ENCODE measurements at regions not wholly inside any gene's neighbourhood (a gene's known extent, or its start where the extent isn't known, plus 50 kb on each side); places are given as distances from the start of the nearest gene placed in this dataset.
"Not testable (repeated sequence)": the region's sequence is repeated elsewhere in the genome, so short reads cannot be mapped to it uniquely, and the experiment has no call there.

GRCh38 chr21:10384304-10384861 is 137.0 kb upstream of the TPTE start:
- intact Hi-C loops (cut with micrococcal nuclease; ENCODE audit: unreplicated experiment); H3K36me3 ChIP-seq (ENCODE audit: control insufficient read depth, insufficient read depth, low read length); H3K4me3 ChIP-seq (ENCODE audit: low read depth in 2 of 2, low read length in 2 of 2); ATAC-seq; H3K27me3 ChIP-seq (ENCODE audit: control insufficient read depth, insufficient read depth, low read length); in situ Hi-C loops (cut with HindIII; ENCODE audit: low pct_unique_long_range_greater_than_20kb, low sequenced_read_pairs); POLR2A ChIA-PET; H3K27ac ChIP-seq (ENCODE audit: low read length); H3K4me1 ChIP-seq (ENCODE audit: control insufficient read depth, insufficient read depth, low read length); BruUV-seq (replicated peaks); H3K9me3 ChIP-seq (ENCODE audit: control insufficient read depth, insufficient read depth, low read depth, low read length); DNase-seq (ENCODE audit: low read depth, low spot score); CTCF ChIA-PET: not testable (repeated sequence)

GRCh38 chr21:10385202-10385601 is 136.2 kb upstream of the TPTE start:
- intact Hi-C loops (cut with micrococcal nuclease; ENCODE audit: unreplicated experiment); H3K27ac ChIP-seq (ENCODE audit: low read length); in situ Hi-C loops (cut with HindIII; ENCODE audit: low pct_unique_long_range_greater_than_20kb, low sequenced_read_pairs); H3K4me1 ChIP-seq (ENCODE audit: control insufficient read depth, insufficient read depth, low read length); H3K36me3 ChIP-seq (ENCODE audit: control insufficient read depth, insufficient read depth, low read length); BruUV-seq (replicated peaks); ATAC-seq; H3K9me3 ChIP-seq (ENCODE audit: control insufficient read depth, insufficient read depth, low read depth, low read length); CTCF ChIA-PET; DNase-seq (ENCODE audit: low read depth, low spot score); H3K27me3 ChIP-seq (ENCODE audit: control insufficient read depth, insufficient read depth, low read length); POLR2A ChIA-PET; H3K4me3 ChIP-seq (ENCODE audit: low read depth in 2 of 2, low read length in 2 of 2): not testable (repeated sequence)

GRCh38 chr21:10385898-10386527 is 135.4 kb upstream of the TPTE start:
- H3K36me3 ChIP-seq (ENCODE audit: control insufficient read depth, insufficient read depth, low read length); CTCF ChIA-PET; ATAC-seq; H3K27ac ChIP-seq (ENCODE audit: low read length); H3K27me3 ChIP-seq (ENCODE audit: control insufficient read depth, insufficient read depth, low read length); POLR2A ChIA-PET; H3K4me1 ChIP-seq (ENCODE audit: control insufficient read depth, insufficient read depth, low read length); H3K4me3 ChIP-seq (ENCODE audit: low read depth in 2 of 2, low read length in 2 of 2); in situ Hi-C loops (cut with HindIII; ENCODE audit: low pct_unique_long_range_greater_than_20kb, low sequenced_read_pairs); BruUV-seq (replicated peaks); DNase-seq (ENCODE audit: low read depth, low spot score); H3K9me3 ChIP-seq (ENCODE audit: control insufficient read depth, insufficient read depth, low read depth, low read length); intact Hi-C loops (cut with micrococcal nuclease; ENCODE audit: unreplicated experiment): not testable (repeated sequence)

GRCh38 chr21:10387692-10388450 is 133.5 kb upstream of the TPTE start:
- H3K36me3 ChIP-seq (ENCODE audit: control insufficient read depth, insufficient read depth, low read length); ATAC-seq; DNase-seq (ENCODE audit: low read depth, low spot score); H3K4me1 ChIP-seq (ENCODE audit: control insufficient read depth, insufficient read depth, low read length); in situ Hi-C loops (cut with HindIII; ENCODE audit: low pct_unique_long_range_greater_than_20kb, low sequenced_read_pairs); BruUV-seq (replicated peaks); intact Hi-C loops (cut with micrococcal nuclease; ENCODE audit: unreplicated experiment); H3K27ac ChIP-seq (ENCODE audit: low read length); H3K9me3 ChIP-seq (ENCODE audit: control insufficient read depth, insufficient read depth, low read depth, low read length); H3K27me3 ChIP-seq (ENCODE audit: control insufficient read depth, insufficient read depth, low read length); CTCF ChIA-PET; H3K4me3 ChIP-seq (ENCODE audit: low read depth in 2 of 2, low read length in 2 of 2); POLR2A ChIA-PET: not testable (repeated sequence)

- H3K27me3 ChIP-seq (ENCODE audit: control insufficient read depth, insufficient read depth, low read length); H3K9me3 ChIP-seq (ENCODE audit: control insufficient read depth, insufficient read depth, low read depth, low read length); POLR2A ChIA-PET; H3K27ac ChIP-seq (ENCODE audit: low read length); ATAC-seq; BruUV-seq (replicated peaks); H3K36me3 ChIP-seq (ENCODE audit: control insufficient read depth, insufficient read depth, low read length); intact Hi-C loops (cut with micrococcal nuclease; ENCODE audit: unreplicated experiment); in situ Hi-C loops (cut with HindIII; ENCODE audit: low pct_unique_long_range_greater_than_20kb, low sequenced_read_pairs); DNase-seq (ENCODE audit: low read depth, low spot score); H3K4me1 ChIP-seq (ENCODE audit: control insufficient read depth, insufficient read depth, low read length); CTCF ChIA-PET; H3K4me3 ChIP-seq (ENCODE audit: low read depth in 2 of 2, low read length in 2 of 2): not testable (repeated sequence)
Measured at GRCh38 chr21:10388625-10389024, 132.8 kb upstream of the TPTE start.

GRCh38 chr21:10392301-10392700 is 129.1 kb upstream of the TPTE start:
- H3K27me3 ChIP-seq (ENCODE audit: control insufficient read depth, insufficient read depth, low read length); ATAC-seq; DNase-seq (ENCODE audit: low read depth, low spot score); H3K9me3 ChIP-seq (ENCODE audit: control insufficient read depth, insufficient read depth, low read depth, low read length); POLR2A ChIA-PET; H3K4me3 ChIP-seq (ENCODE audit: low read depth in 2 of 2, low read length in 2 of 2); intact Hi-C loops (cut with micrococcal nuclease; ENCODE audit: unreplicated experiment); BruUV-seq (replicated peaks); H3K27ac ChIP-seq (ENCODE audit: low read length); H3K4me1 ChIP-seq (ENCODE audit: control insufficient read depth, insufficient read depth, low read length); CTCF ChIA-PET; H3K36me3 ChIP-seq (ENCODE audit: control insufficient read depth, insufficient read depth, low read length); in situ Hi-C loops (cut with HindIII; ENCODE audit: low pct_unique_long_range_greater_than_20kb, low sequenced_read_pairs): not testable (repeated sequence)

GRCh38 chr21:10395963-10396362 is 125.4 kb upstream of the TPTE start:
- H3K27ac ChIP-seq (ENCODE audit: low read length); intact Hi-C loops (cut with micrococcal nuclease; ENCODE audit: unreplicated experiment); H3K4me1 ChIP-seq (ENCODE audit: control insufficient read depth, insufficient read depth, low read length); in situ Hi-C loops (cut with HindIII; ENCODE audit: low pct_unique_long_range_greater_than_20kb, low sequenced_read_pairs); CTCF ChIA-PET; H3K4me3 ChIP-seq (ENCODE audit: low read depth in 2 of 2, low read length in 2 of 2); ATAC-seq; POLR2A ChIA-PET; BruUV-seq (replicated peaks); H3K9me3 ChIP-seq (ENCODE audit: control insufficient read depth, insufficient read depth, low read depth, low read length); DNase-seq (ENCODE audit: low read depth, low spot score); H3K36me3 ChIP-seq (ENCODE audit: control insufficient read depth, insufficient read depth, low read length); H3K27me3 ChIP-seq (ENCODE audit: control insufficient read depth, insufficient read depth, low read length): not testable (repeated sequence)
